RWPE1 (cell line): ENCODE measurements at regions not wholly inside any gene's neighbourhood (a gene's known extent, or its start where the extent isn't known, plus 50 kb on each side); places are given as distances from the start of the nearest gene placed in this dataset.

Experiments used
- CTCF ChIA-PET: fragments of 350-600 bp; sonication (Branson Sonifier 250); formaldehyde crosslinking; extraction: SDS; loops from one replicate; lab custom pipeline; 2021; lab: Yijun Ruan, JAX
- POLR2A ChIA-PET: fragments of 400-600 bp; formaldehyde crosslinking; extraction: SDS; loops from one replicate; lab custom pipeline; 2020; ENCODE audit warnings: antibody characterized with exemption; ENCODE audit not compliant: low non-redundant PET; lab: Yijun Ruan, JAX
- DNase-seq: peaks from one replicate; pipeline ENCODE4 v3.0.0; 2012; ENCODE audit warnings: low spot score
- H3K27ac ChIP-seq: fragments of 450-650 bp; 2 replicates; pipeline ENCODE4 v1.5.1; 2017
- TF ChIP-seq, protein P1 (sequence below): fragments of 450-650 bp; conservative IDR thresholded peaks from 2 replicates; pipeline ENCODE4 v1.5.1; 2017; ENCODE audit warnings: low read depth, mild to moderate bottlenecking

DNA sequence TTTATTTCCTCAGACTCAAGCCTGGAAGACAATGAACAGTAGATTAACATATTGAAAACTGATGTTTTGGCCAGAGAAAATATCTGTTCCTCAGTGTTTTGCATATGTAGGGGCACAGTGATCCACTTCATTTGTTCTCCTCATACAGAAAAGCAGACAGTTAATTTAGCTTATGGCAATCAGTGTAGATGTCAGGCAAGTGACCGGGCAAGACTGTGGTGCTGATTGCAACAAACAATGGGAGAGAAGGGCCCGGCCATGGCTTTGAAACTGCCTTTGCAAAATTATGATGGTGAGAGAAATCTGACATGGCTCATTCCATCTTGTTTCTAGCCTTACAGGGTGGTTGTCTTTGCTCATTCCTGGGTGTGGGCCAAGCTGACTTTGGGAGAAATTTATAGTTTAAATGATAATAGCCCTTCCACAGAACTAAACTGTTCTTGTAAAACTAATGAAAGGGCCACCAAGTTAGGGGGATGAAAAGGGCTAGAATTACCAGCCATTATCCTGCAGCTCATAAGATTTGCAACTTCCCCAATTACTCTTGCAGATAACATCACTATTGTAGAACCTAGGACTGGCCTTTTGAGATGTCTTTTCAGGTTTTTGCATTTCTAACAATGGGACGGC lies 220.3 kb downstream of the KTN1 start:
- CTCF ChIA-PET = interaction anchor here (0.5 kb wide), 1 partner anchor 19 kb away, joined by 3 read pairs; no protein-coding TSS in a partner anchor
- no peak for DNase-seq
- H3K27ac ChIP-seq = no peak overlapping the region
- TF ChIP-seq, protein P1, sequence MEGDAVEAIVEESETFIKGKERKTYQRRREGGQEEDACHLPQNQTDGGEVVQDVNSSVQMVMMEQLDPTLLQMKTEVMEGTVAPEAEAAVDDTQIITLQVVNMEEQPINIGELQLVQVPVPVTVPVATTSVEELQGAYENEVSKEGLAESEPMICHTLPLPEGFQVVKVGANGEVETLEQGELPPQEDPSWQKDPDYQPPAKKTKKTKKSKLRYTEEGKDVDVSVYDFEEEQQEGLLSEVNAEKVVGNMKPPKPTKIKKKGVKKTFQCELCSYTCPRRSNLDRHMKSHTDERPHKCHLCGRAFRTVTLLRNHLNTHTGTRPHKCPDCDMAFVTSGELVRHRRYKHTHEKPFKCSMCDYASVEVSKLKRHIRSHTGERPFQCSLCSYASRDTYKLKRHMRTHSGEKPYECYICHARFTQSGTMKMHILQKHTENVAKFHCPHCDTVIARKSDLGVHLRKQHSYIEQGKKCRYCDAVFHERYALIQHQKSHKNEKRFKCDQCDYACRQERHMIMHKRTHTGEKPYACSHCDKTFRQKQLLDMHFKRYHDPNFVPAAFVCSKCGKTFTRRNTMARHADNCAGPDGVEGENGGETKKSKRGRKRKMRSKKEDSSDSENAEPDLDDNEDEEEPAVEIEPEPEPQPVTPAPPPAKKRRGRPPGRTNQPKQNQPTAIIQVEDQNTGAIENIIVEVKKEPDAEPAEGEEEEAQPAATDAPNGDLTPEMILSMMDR = no peak
- POLR2A ChIA-PET = no interaction called here

DNA sequence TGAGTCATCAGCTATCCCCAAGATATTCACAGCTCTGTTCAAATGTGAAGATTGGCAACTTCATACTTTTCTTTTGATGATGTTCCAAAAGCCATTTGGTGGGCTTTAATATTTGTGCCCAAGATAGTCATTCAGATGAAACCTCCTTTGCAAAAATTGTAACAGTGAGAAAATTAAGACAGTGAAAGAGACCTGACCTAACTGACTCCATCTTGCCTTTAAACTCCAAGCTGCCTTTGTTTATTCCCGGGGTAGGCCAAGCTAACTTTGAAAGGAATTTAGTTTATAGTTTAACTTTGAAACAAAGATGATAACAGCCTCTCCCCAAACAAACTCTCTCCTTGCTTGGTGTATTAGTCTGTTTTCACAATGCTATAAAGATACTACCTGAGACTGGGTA lies 221.1 kb downstream of the KTN1 start:
- no peak overlapping the region for H3K27ac ChIP-seq
- POLR2A ChIA-PET = no interaction called here
- TF ChIP-seq, protein P1 = no peak
- no peak for DNase-seq
- CTCF ChIA-PET = interaction anchor here (0.6 kb wide), 1 partner anchor 34 kb away, joined by 6 read pairs; no protein-coding TSS in a partner anchor

DNA sequence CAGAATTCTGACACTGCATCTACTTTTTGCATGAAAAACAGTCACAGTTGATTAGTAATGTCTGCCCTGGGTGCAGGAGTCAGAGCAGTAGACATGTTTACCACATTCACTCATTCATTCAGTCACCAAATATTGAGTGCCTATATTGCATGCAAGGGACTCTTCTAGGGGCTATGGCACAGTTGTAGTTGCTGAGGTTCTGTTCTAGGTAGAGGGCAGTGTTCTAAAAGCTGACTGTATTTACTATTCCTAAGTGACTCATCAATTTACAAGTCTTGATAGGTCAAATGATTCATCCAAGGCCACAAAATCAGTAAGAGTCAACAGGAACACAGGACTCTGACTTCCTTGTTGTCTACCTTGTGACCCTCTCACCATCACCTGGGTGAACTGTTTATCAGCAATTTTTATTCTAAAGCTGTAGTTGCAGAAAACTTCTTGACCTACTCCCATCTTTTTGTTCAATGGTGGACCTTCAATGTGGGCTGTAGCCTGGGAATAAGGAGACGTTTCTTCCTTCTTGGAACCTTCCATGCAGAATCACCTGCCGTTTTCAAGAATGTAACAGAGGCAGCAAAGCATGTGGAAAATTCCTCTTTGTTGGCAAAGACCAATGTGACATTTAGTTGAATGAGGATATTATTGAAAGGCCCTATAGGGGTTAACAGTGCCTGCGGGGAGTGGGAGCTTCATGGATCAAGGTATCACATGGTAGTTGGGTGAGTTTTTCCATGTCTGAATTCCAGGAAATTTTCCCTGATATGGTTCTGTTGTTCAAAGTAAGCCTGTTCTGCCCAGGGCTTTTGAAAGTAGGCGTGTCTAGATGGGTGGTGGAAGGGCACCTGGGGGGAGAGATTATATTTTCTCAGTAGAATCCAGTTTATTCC lies 223.2 kb downstream of the KTN1 start:
- TF ChIP-seq, protein P1 = no peak; the same call in 1 of the 2 replicates
- H3K27ac ChIP-seq = no peak overlapping the region
- ChIA-PET POLR2A (no interaction called here), CTCF (interaction anchor here (0.7 to 1.8 kb wide), 3 partner anchors 24 to 671 kb away, joined by 3 to 6 read pairs (median 5); no protein-coding TSS in a partner anchor)
- DNase-seq = peak; percentile 67

DNA sequence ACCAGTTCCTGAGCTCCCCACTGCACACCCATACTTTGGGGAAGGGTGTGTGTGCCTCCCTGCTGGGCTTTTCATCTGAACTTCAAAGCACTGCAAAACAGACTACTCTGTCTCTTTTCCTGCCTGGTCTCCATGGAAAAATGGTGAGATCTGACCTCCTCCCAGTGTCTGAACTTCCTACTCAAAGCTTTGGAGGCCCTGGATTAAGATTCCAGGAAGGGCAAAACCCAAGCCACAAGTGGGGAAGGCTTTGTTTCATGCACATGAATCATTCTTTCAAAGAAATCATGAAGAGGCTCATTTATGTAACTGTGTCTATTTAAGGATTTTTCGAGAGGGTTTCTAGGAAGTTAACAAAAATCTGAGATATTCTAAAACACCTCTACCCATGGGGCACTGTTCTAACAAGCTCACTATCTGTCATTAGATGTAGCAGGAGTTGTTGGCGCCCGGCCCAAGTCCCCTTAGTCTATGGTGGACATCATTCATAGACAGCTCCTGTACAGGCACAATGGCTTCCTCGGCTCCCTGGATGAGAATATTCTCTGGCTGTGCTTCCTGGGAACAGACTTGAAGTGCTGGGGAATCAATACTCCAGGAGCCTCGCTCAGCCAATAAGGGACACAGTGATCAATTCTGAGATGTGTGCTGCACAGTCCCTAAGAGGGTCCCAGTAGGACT lies 224.0 kb downstream of the KTN1 start:
- ChIA-PET CTCF (interaction anchor here (0.6 to 1.0 kb wide), 4 partner anchors 23 to 1177 kb away, joined by 3 to 5 read pairs (median 3); no protein-coding TSS in a partner anchor), POLR2A (no interaction called here)
- no peak for DNase-seq
- no peak overlapping the region for H3K27ac ChIP-seq
- TF ChIP-seq, protein P1 = no peak

DNA sequence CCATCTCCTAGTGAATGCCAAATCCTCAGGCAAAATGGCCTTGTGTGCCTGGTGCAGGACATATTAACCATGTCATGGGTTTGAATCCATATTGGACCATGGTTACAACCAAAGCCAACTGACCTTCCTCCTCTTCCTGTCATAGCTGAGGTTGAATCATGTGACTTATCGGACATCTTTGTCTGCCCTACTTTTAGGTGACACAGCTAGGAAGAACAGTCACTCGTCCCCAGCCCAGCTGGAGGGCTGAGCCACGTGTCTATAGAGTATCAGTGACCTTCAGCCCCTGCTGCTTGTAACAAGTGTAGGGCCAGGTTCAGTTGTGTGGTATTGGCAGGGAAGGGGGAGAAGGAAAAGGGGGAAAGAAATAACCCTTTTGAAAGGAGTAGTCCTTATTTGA lies 225.2 kb downstream of the KTN1 start:
- CTCF ChIA-PET = interaction anchor here (0.6 to 0.7 kb wide), 2 partner anchors 352 to 535 kb away, joined by 3 read pairs; no protein-coding TSS in a partner anchor
- POLR2A ChIA-PET = no interaction called here
- TF ChIP-seq, protein P1 = no peak
- no peak overlapping the region for H3K27ac ChIP-seq
- DNase-seq = no peak
